ENCODE measurements at regions not wholly inside any gene's neighbourhood (a gene's known extent, or its start where the extent isn't known, plus 50 kb on each side); places are given as distances from the start of the nearest gene placed in this dataset.

DNA sequence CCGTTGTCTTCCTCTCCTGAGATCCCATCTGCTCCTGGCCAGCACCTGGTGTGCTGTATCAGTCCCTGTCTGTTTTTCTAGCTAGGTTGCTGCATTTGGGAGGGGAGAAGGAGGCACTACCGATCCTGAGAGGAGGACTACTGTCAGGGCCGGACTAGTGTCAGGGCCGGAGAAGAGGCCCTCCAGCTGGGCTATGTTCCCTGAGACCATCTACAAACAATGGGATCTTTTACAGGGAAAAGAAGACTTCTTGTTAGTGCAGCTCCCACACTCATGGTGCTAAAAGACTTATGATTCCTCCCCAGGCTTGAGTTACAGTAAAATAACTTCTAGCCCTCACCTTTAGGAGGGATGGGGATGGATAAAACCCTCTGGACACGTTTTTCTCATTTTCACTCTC, 141.0 kb upstream of the TNR start:
- TF ChIP-seq CTCF (IDR thresholded peaks at IDR 0.05) (no peak), EP300 (IDR thresholded peaks at IDR 0.05) (no peak), POLR2A (IDR thresholded peaks at IDR 0.05) (no peak), POLR2AphosphoS5 (IDR thresholded peaks at IDR 0.05) (no peak)

Data from gastroesophageal sphincter (tissue), 3 donors.